Mesenchymal stem cell (in vitro differentiated cells and primary cell): ENCODE measurements at regions not wholly inside any gene's neighbourhood (a gene's known extent, or its start where the extent isn't known, plus 50 kb on each side); places are given as distances from the start of the nearest gene placed in this dataset.
"Not testable (repeated sequence)": the region's sequence is repeated elsewhere in the genome, so short reads cannot be mapped to it uniquely, and the experiment has no call there.

ENCODE experiments used
- DNase-seq: peaks from one replicate; pipeline ENCODE4 v3.0.0-alpha.2; 2013
- H2AFZ ChIP-seq: one replicate; pipeline ENCODE4 v1.6.1; 2013; ENCODE audit warnings: low read depth, mild to moderate bottlenecking, control low read depth, inconsistent platforms, low read length, moderate library complexity
- H2AK5ac ChIP-seq: 2 replicates; pipeline ENCODE4 v1.6.1; 2013; ENCODE audit warnings: low read length, moderate library complexity, mild to moderate bottlenecking, inconsistent platforms; ENCODE audit not compliant: severe bottlenecking
- H2BK120ac ChIP-seq: one replicate; pipeline ENCODE4 v1.6.1; 2013; ENCODE audit warnings: low read depth, mild to moderate bottlenecking, inconsistent platforms, low read length, moderate library complexity
- H2BK12ac ChIP-seq, 2 experiments: one replicate each; pipeline ENCODE4 v1.6.1; 2013; ENCODE audit warnings: inconsistent platforms in 2 of 2, low read length in 2 of 2, mild to moderate bottlenecking in 2 of 2, moderate library complexity in 2 of 2, control low read depth in 1 of 2
- H2BK15ac ChIP-seq: one replicate; pipeline ENCODE4 v1.6.1; 2013; ENCODE audit warnings: mild to moderate bottlenecking, low read depth, inconsistent platforms; ENCODE audit not compliant: poor library complexity, severe bottlenecking
- H2BK5ac ChIP-seq: 2 replicates; pipeline ENCODE4 v1.6.1; 2013; ENCODE audit warnings: low read depth, mild to moderate bottlenecking, low read length, control low read depth, inconsistent platforms; ENCODE audit not compliant: poor library complexity, severe bottlenecking
- H3K14ac ChIP-seq, 2 experiments: one replicate each; pipeline ENCODE4 v1.6.1; 2013; ENCODE audit warnings: inconsistent platforms in 2 of 2, low read length in 2 of 2, control low read depth in 1 of 2, mild to moderate bottlenecking in 1 of 2, moderate library complexity in 1 of 2
- H3K18ac ChIP-seq, 2 experiments: one replicate each; pipeline ENCODE4 v1.6.1; 2013; ENCODE audit warnings: inconsistent platforms in 2 of 2, low read length in 2 of 2, control low read depth in 1 of 2, low read depth in 1 of 2, mild to moderate bottlenecking in 1 of 2
- H3K23ac ChIP-seq, 2 experiments: one replicate each; pipeline ENCODE4 v1.6.1; 2013; ENCODE audit warnings: inconsistent platforms in 2 of 2, low read length in 2 of 2, mild to moderate bottlenecking in 2 of 2, moderate library complexity in 2 of 2, control low read depth in 1 of 2
- H3K27ac ChIP-seq: 2 replicates; pipeline ENCODE4 v1.5.1; 2013; ENCODE audit warnings: mild to moderate bottlenecking, moderate library complexity, low read length, control low read depth, inconsistent platforms; ENCODE audit not compliant: poor library complexity, severe bottlenecking
- H3K27me3 ChIP-seq, 2 experiments: 2 replicates each; pipeline versions ENCODE4 v1.6.1 to v1.7.0; 2013; ENCODE audit warnings: low read length in 2 of 2, mild to moderate bottlenecking in 2 of 2, moderate library complexity in 2 of 2, control low read depth in 1 of 2, inconsistent platforms in 1 of 2; ENCODE audit not compliant: control insufficient read depth in 1 of 2, insufficient read depth in 1 of 2
- H3K36me3 ChIP-seq, 2 experiments: 2 replicates each; pipeline versions ENCODE4 v1.6.1 to v1.7.0; 2013; ENCODE audit warnings: low read length in 2 of 2, control low read depth in 1 of 2, inconsistent platforms in 1 of 2, low read depth in 1 of 2, mild to moderate bottlenecking in 1 of 2; ENCODE audit not compliant: insufficient read depth in 2 of 2, control insufficient read depth in 1 of 2
- H3K4ac ChIP-seq, 2 experiments: one replicate each; pipeline ENCODE4 v1.6.1; 2013; ENCODE audit warnings: inconsistent platforms in 2 of 2, low read length in 2 of 2, mild to moderate bottlenecking in 2 of 2, moderate library complexity in 2 of 2, control low read depth in 1 of 2, low read depth in 1 of 2
- H3K4me1 ChIP-seq: 2 replicates; pipeline ENCODE4 v1.6.1; 2013; ENCODE audit warnings: low read depth, low read length, control low read depth; ENCODE audit not compliant: control insufficient read depth, insufficient read depth
- H3K4me2 ChIP-seq: 2 replicates; pipeline ENCODE4 v1.6.1; 2013; ENCODE audit warnings: low read length, mild to moderate bottlenecking, inconsistent platforms; ENCODE audit not compliant: poor library complexity, severe bottlenecking
- H3K4me3 ChIP-seq, 2 experiments: 2 replicates each; pipeline versions ENCODE4 v1.5.1 to v1.7.0; 2013; ENCODE audit warnings: low read length in 2 of 2, mild to moderate bottlenecking in 2 of 2, control low read depth in 1 of 2, low read depth in 1 of 2; ENCODE audit not compliant: insufficient read depth in 1 of 2
- H3K79me1 ChIP-seq: replicated peaks from 2 replicates; pipeline ENCODE4 v1.6.1; 2013; ENCODE audit warnings: mild to moderate bottlenecking, control low read depth, low read length, inconsistent platforms; ENCODE audit not compliant: poor library complexity, severe bottlenecking
- H3K9ac ChIP-seq: 2 replicates; pipeline ENCODE4 v1.7.0; 2013; ENCODE audit warnings: mild to moderate bottlenecking, low read length, moderate library complexity
- H3K9me3 ChIP-seq: 2 replicates; pipeline ENCODE4 v1.7.0; 2013; ENCODE audit warnings: mild to moderate bottlenecking, low read length; ENCODE audit not compliant: control insufficient read depth
- H4K8ac ChIP-seq: one replicate; pipeline ENCODE4 v1.6.1; 2013; ENCODE audit warnings: inconsistent platforms, mild to moderate bottlenecking, low read length, moderate library complexity
- H4K91ac ChIP-seq: one replicate; pipeline ENCODE4 v1.6.1; 2013; ENCODE audit warnings: mild to moderate bottlenecking, low read length, inconsistent platforms
- WGBS: methylation state at CpG from one replicate; pipeline ENCODE4 v1.1.7; 2013; ENCODE audit warnings: mixed read lengths; 5-methylcytosine and 5-hydroxymethylcytosine counted together

DNA sequence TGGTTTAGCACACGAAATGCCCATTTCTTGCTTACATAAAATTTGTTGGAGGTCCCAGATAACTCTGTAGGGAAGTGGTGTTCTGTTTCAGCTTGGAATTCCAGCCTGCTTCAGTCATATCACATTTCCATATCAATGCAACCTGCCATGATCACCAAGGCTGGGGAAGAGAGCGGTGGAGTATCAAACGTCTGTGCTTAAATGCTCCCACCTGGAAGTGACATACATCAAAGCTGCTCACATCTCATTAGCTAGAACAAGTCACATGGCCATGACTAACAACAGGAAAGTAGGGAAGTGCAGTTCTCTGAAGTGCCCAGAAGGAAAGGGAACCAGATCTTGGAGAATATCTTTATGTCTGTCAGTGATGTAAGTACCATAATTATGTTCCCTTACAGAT lies 130.2 kb upstream of the CFAP20DC start:
- Histone ChIP-seq H3K4me1 (no peaks in the 10 kb centered on the region), H3K4me3 (no peak overlapping the region), H3K36me3 (no peaks in the 10 kb centered on the region), H3K79me1 (no peaks in the 10 kb centered on the region), H3K9ac (no peak overlapping the region), H2BK120ac (no peak overlapping the region), H3K4ac (no peak overlapping the region), H3K27ac (no peak overlapping the region), H3K23ac (no peak overlapping the region), H2BK5ac (no peak overlapping the region), H4K8ac (no peak overlapping the region), H3K27me3 (no peaks in the 10 kb centered on the region), H2BK12ac (no peak overlapping the region), H3K18ac (no peak overlapping the region), H4K91ac (no peak overlapping the region), H2BK15ac (no peak overlapping the region), H3K9me3 (no peaks in the 10 kb centered on the region), H3K14ac (no peak overlapping the region), H2AFZ (no peak overlapping the region), H3K4me2 (no peak overlapping the region), H2AK5ac (no peak overlapping the region)
- 100% methylated on average over 1 of the region's 3 CpGs for WGBS
- DNase-seq = no peak

DNA sequence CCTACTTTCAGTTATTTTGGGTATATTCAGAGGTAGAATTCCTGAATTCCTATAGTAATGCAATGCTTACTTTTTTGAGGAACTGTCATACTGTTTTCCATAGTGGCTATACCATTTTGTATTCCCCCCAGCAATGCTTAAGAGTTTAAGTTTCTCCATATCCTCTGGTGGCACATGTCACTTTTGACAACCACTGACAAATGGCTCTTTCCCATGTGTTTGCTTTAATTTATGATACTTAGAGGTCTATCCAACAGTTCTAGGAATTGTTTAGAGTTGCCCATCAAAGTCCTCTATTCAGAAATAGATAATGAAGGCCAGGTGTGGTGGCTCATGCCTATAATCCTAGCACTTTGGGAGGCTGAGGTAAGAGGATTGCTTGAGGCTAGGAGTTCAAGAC lies 128.9 kb upstream of the CFAP20DC start:
- Histone ChIP-seq H3K27me3 (no peaks in the 10 kb centered on the region), H2BK12ac (no peak overlapping the region), H3K4me2 (no peak overlapping the region), H2BK120ac (no peak overlapping the region), H3K4me1 (no peaks in the 10 kb centered on the region), H3K18ac (no peak overlapping the region), H2AK5ac (no peak overlapping the region), H2BK15ac (no peak overlapping the region), H3K4me3 (no peak overlapping the region), H3K36me3 (no peaks in the 10 kb centered on the region), H2AFZ (no peak overlapping the region), H2BK5ac (no peak overlapping the region), H3K4ac (no peak overlapping the region), H4K8ac (no peak overlapping the region), H4K91ac (no peak overlapping the region), H3K9ac (no peak overlapping the region), H3K9me3 (no peaks in the 10 kb centered on the region), H3K23ac (no peak overlapping the region), H3K27ac (no peak overlapping the region), H3K79me1 (no peaks in the 10 kb centered on the region), H3K14ac (no peak overlapping the region)
- no peak for DNase-seq

DNA sequence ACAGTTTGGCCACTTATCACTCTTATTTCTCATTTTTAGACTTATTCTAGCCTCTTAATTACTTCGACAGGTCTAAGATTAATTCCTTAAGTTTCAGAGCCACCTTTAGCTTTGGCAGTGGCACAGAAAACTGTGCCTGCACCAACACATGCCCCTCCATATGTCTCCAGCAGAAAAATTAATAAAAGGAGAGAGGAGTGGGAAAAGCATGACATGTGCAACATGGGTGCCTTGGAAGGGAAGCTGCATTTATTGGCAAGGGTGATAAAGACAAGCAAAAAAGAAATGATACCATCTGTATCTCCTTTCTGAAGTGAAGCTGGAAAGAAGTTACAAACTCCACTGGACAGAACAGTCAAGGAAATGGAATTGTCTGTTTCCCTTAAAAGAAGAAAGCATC lies 121.7 kb upstream of the CFAP20DC start:
- Histone ChIP-seq H3K9me3 (peaks cover 8% of the 10 kb centered on the region), H4K8ac (no peak overlapping the region), H3K27me3 (no peaks in the 10 kb centered on the region), H3K4me2 (no peak overlapping the region), H4K91ac (no peak overlapping the region), H3K36me3 (no peaks in the 10 kb centered on the region), H3K4me1 (no peaks in the 10 kb centered on the region), H2AFZ (no peak overlapping the region), H3K4ac (no peak overlapping the region), H2BK120ac (no peak overlapping the region), H2BK5ac (no peak overlapping the region), H2AK5ac (no peak overlapping the region), H3K18ac (no peak overlapping the region), H3K23ac (no peak overlapping the region), H3K27ac (no peak overlapping the region), H3K14ac (no peak overlapping the region), H3K9ac (no peak overlapping the region), H3K79me1 (no peaks in the 10 kb centered on the region), H3K4me3 (no peak overlapping the region), H2BK12ac (no peak overlapping the region), H2BK15ac (no peak overlapping the region)
- no peak for DNase-seq
- WGBS = 50% methylated on average over 1 of the region's 1 CpG

DNA sequence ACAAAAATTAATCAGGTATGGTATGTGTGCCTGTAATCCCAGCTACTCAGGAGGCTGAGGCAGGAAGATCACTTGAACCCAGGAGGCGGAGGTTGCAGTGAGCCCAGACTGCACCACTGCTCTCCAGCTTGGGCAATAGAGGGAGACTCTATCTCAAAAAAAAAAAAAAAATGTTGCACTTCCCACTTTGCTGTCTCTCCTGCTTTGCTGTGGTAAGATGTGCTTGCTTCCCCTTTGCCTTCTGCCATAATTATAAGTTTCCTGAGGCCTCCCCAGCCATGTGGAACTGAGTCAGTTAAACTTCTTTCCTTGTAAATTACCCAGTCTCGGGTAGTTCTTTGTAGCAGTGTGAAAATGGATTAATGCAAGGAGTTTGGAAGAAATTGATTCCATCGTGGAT lies 120.3 kb upstream of the CFAP20DC start:
- 87% methylated on average over 3 of the region's 3 CpGs for whole genome bisulfite sequencing
- H3K23ac ChIP-seq, H3K9ac ChIP-seq, H4K8ac ChIP-seq, DNase-seq, H3K4me3 ChIP-seq, H3K18ac ChIP-seq, H2AK5ac ChIP-seq, H3K4ac ChIP-seq, H3K4me2 ChIP-seq, H2BK12ac ChIP-seq, H4K91ac ChIP-seq, H3K79me1 ChIP-seq, H2BK15ac ChIP-seq, H2AFZ ChIP-seq, H2BK5ac ChIP-seq, H3K27me3 ChIP-seq, H3K14ac ChIP-seq, H3K4me1 ChIP-seq, H3K36me3 ChIP-seq, H2BK120ac ChIP-seq, H3K27ac ChIP-seq, H3K9me3 ChIP-seq: not testable (repeated sequence)
